H1 (cell line): ENCODE measurements at regions not wholly inside any gene's neighbourhood (a gene's known extent, or its start where the extent isn't known, plus 50 kb on each side); places are given as distances from the start of the nearest gene placed in this dataset.

Experiments used
- CTCF ChIA-PET: fragments of 300-600 bp; sonication (Branson Sonifier 250); formaldehyde crosslinking; loops from one replicate; lab custom pipeline; 2021; ENCODE audit not compliant: partially characterized antibody; lab: Charles Lee
- POLR2A ChIA-PET: fragments of 300-600 bp; sonication (Branson Sonifier 250); formaldehyde crosslinking; loops from one replicate; lab custom pipeline; 2021; ENCODE audit warnings: inconsistent platforms; ENCODE audit not compliant: partially characterized antibody; lab: Charles Lee
- DNase-seq, 2 experiments: peaks; one replicate each; pipeline versions ENCODE4 v3.0.0 to v3.0.0-alpha.2; 2010 to 2022; ENCODE audit warnings: low spot score in 2 of 2, low read depth in 1 of 2, mixed read lengths in 1 of 2
- FAIRE-seq: peaks from 2 replicates; lab custom pipeline; 2011; peaks lifted over from hg19 to GRCh38; lab: Jason Lieb, UNC
- H2AFZ ChIP-seq: 2 replicates; pipeline ENCODE4 v1.8.1; 2012; ENCODE audit warnings: low read length, inconsistent platforms
- H2AK5ac ChIP-seq: 2 replicates; pipeline ENCODE4 v1.6.1; 2013; ENCODE audit warnings: low read depth, low read length
- H2BK120ac ChIP-seq: replicated peaks from 2 replicates; pipeline ENCODE3; 2013; ENCODE audit warnings: low read depth, low read length, inconsistent platforms
- H2BK12ac ChIP-seq: 2 replicates; pipeline ENCODE4 v1.6.1; 2013; ENCODE audit warnings: low read depth, low read length
- H2BK15ac ChIP-seq: 2 replicates; pipeline ENCODE4 v1.6.1; 2013; ENCODE audit warnings: low read length
- H2BK20ac ChIP-seq: 2 replicates; pipeline ENCODE4 v1.6.1; 2013; ENCODE audit warnings: low read length
- H2BK5ac ChIP-seq: 2 replicates; pipeline ENCODE4 v1.6.1; 2013; ENCODE audit warnings: low read depth, low read length
- H3K14ac ChIP-seq: 2 replicates; pipeline ENCODE4 v1.6.1; 2013; ENCODE audit warnings: inconsistent platforms; ENCODE audit not compliant: insufficient read length
- H3K18ac ChIP-seq: 2 replicates; pipeline ENCODE4 v1.6.1; 2013; ENCODE audit warnings: low read length; ENCODE audit errors: extremely low read depth
- H3K23ac ChIP-seq: 2 replicates; pipeline ENCODE4 v1.6.1; 2013; ENCODE audit warnings: inconsistent platforms; ENCODE audit not compliant: insufficient read length
- H3K23me2 ChIP-seq: 2 replicates; pipeline ENCODE4 v1.6.1; 2013; ENCODE audit warnings: low read depth, low read length
- H3K27ac ChIP-seq: 2 replicates; pipeline ENCODE4 v1.6.1; 2011; ENCODE audit warnings: low read depth, low read length, inconsistent platforms
- H3K27me3 ChIP-seq, 4 experiments: replicated peaks in 1 of 4; 1 replicate in 1 of 4; 2 replicates in 3 of 4; pipeline versions ENCODE4 v1.6.1 to v1.8.1; 2011 to 2013; ENCODE audit warnings: low read length in 3 of 4, mild to moderate bottlenecking in 3 of 4, inconsistent platforms in 2 of 4, mixed read lengths in 2 of 4, moderate library complexity in 1 of 4; ENCODE audit not compliant: control insufficient read depth in 3 of 4, insufficient read depth in 3 of 4; ENCODE audit errors: extremely low read depth in 1 of 4
- H3K36me3 ChIP-seq, 4 experiments: 2 replicates each; pipeline versions ENCODE4 v1.6.1 to v1.8.1; 2011 to 2013; ENCODE audit warnings: mild to moderate bottlenecking in 4 of 4, low read length in 3 of 4, moderate library complexity in 2 of 4, control low read depth in 1 of 4, inconsistent platforms in 1 of 4; ENCODE audit not compliant: insufficient read depth in 4 of 4, control insufficient read depth in 2 of 4
- H3K4ac ChIP-seq: replicated peaks from 2 replicates; pipeline ENCODE3; 2013; ENCODE audit warnings: low read length, low read depth, mixed read lengths, inconsistent platforms; ENCODE audit not compliant: insufficient read length
- H3K4me1 ChIP-seq, 4 experiments: replicated peaks in 1 of 4; 1 replicate in 1 of 4; 2 replicates in 3 of 4; pipeline versions ENCODE4 v1.6.1 to v1.8.1; 2011 to 2013; ENCODE audit warnings: low read length in 3 of 4, inconsistent platforms in 2 of 4, mixed read lengths in 1 of 4; ENCODE audit not compliant: insufficient read depth in 4 of 4, control insufficient read depth in 3 of 4
- H3K4me2 ChIP-seq, 2 experiments: 2 replicates each; pipeline versions ENCODE4 v1.6.1 to v1.8.1; 2011 to 2013; ENCODE audit warnings: low read depth in 2 of 2, low read length in 2 of 2, control low read depth in 1 of 2, inconsistent platforms in 1 of 2, mild to moderate bottlenecking in 1 of 2; ENCODE audit not compliant: insufficient read depth in 1 of 2
- H3K4me3 ChIP-seq, 4 experiments: fragments of 200-600, 300-600 bp in 1 of 4; sonication (generic), shearing (Covaris generic), sonication (Bioruptor Twin) in 1 of 4; 2 replicates each; pipeline versions ENCODE4 v1.5.1 to v1.8.1; 2011 to 2016; ENCODE audit warnings: low read length in 4 of 4, low read depth in 3 of 4, control low read depth in 2 of 4, inconsistent platforms in 2 of 4, mild to moderate bottlenecking in 2 of 4, mixed read lengths in 1 of 4, moderate library complexity in 1 of 4; ENCODE audit not compliant: insufficient read depth in 2 of 4; ENCODE audit errors: extremely low read depth in 1 of 4
- H3K56ac ChIP-seq: replicated peaks from 2 replicates; pipeline ENCODE3; 2013; ENCODE audit warnings: low read depth, mild to moderate bottlenecking, mixed read lengths, low read length, inconsistent platforms; ENCODE audit not compliant: insufficient read length
- H3K79me1 ChIP-seq: 2 replicates; pipeline ENCODE4 v1.6.1; 2013; ENCODE audit warnings: low read depth, low read length, control low read depth
- H3K79me2 ChIP-seq, 2 experiments: 2 replicates each; pipeline versions ENCODE4 v1.6.1 to v1.8.1; 2012 to 2013; ENCODE audit warnings: low read length in 2 of 2, mild to moderate bottlenecking in 2 of 2, inconsistent platforms in 1 of 2; ENCODE audit not compliant: insufficient read depth in 2 of 2, control insufficient read depth in 1 of 2
- H3K9ac ChIP-seq, 4 experiments: replicated peaks in 1 of 4; 1 replicate in 1 of 4; 2 replicates in 3 of 4; pipeline versions ENCODE4 v1.6.1 to v1.8.1; 2011 to 2013; ENCODE audit warnings: low read depth in 3 of 4, low read length in 3 of 4, control low read depth in 2 of 4, mild to moderate bottlenecking in 2 of 4, moderate library complexity in 2 of 4, inconsistent platforms in 1 of 4; ENCODE audit errors: extremely low read depth in 1 of 4
- H3K9me3 ChIP-seq, 2 experiments: 2 replicates each; pipeline versions ENCODE4 v1.6.1 to v1.8.1; 2012 to 2013; ENCODE audit warnings: mild to moderate bottlenecking in 2 of 2, moderate library complexity in 2 of 2, control low read depth in 1 of 2, inconsistent platforms in 1 of 2, low read depth in 1 of 2, low read length in 1 of 2, mixed read lengths in 1 of 2; ENCODE audit not compliant: insufficient read depth in 2 of 2
- H4K20me1 ChIP-seq, 2 experiments: replicated peaks in 1 of 2; 2 replicates each; pipeline versions ENCODE3 to v1.8.1; 2011 to 2013; ENCODE audit warnings: inconsistent platforms in 2 of 2, low read length in 2 of 2, mild to moderate bottlenecking in 1 of 2; ENCODE audit not compliant: insufficient read depth in 2 of 2, control insufficient read depth in 1 of 2
- H4K5ac ChIP-seq: 2 replicates; pipeline ENCODE4 v1.6.1; 2013; ENCODE audit warnings: low read length, low read depth, mixed read lengths, inconsistent platforms; ENCODE audit not compliant: insufficient read length
- H4K8ac ChIP-seq: 2 replicates; pipeline ENCODE4 v1.8.0; 2013; ENCODE audit warnings: mild to moderate bottlenecking, moderate library complexity, low read length, inconsistent platforms; ENCODE audit not compliant: insufficient read depth; ENCODE audit errors: extremely low read depth
- H4K91ac ChIP-seq: replicated peaks from 2 replicates; pipeline ENCODE3; 2013; ENCODE audit warnings: low read length, mixed read lengths, inconsistent platforms; ENCODE audit not compliant: insufficient read length
- ASH2L ChIP-seq: fragments of 200-600, 300-600 bp; sonication (generic); IDR thresholded peaks from one replicate; pipeline ENCODE4 v1.7.1; 2017; ENCODE audit warnings: low read length
- CTBP2 ChIP-seq: IDR thresholded peaks from 2 replicates; pipeline ENCODE4 v1.7.0; 2011; ENCODE audit warnings: borderline replicate concordance, mild to moderate bottlenecking, moderate library complexity, mixed read lengths, low read length; ENCODE audit not compliant: insufficient read depth, insufficient read length
- CTCF ChIP-seq, 3 experiments: IDR thresholded peaks; 1 replicate in 2 of 3; 2 replicates in 1 of 3; pipeline versions ENCODE4 v1.5.1 to v1.6.1; 2011; ENCODE audit warnings: low read length in 3 of 3, mild to moderate bottlenecking in 3 of 3, inconsistent platforms in 2 of 3, low read depth in 1 of 3, moderate library complexity in 1 of 3; ENCODE audit not compliant: insufficient read depth in 1 of 3; ENCODE audit errors: control extremely low read depth in 1 of 3
- GTF2F1 ChIP-seq: IDR thresholded peaks from 2 replicates; pipeline ENCODE4 v1.6.1; 2012; ENCODE audit warnings: low read depth, low read length, improper control_type of control experiment, borderline replicate concordance
- TAF7 ChIP-seq: optimal IDR thresholded peaks from 2 replicates; pipeline ENCODE3; 2011; ENCODE audit warnings: low read depth, mild to moderate bottlenecking, inconsistent platforms, low read length, moderate library complexity, borderline replicate concordance
- WGBS, 2 experiments: shearing (Covaris generic) in 1 of 2; methylation state at CpG; one replicate each; pipeline versions ENCODE4 v1.1.6 to v1.1.7; 2013 to 2015; ENCODE audit warnings: low lambda C conversion rate in 2 of 2, mixed read lengths in 2 of 2, inconsistent platforms in 1 of 2, low coverage in 1 of 2, missing lambda C conversion rate in 1 of 2; ENCODE audit not compliant: insufficient replicate concordance in 2 of 2, insufficient coverage in 1 of 2, insufficient read length in 1 of 2; ENCODE audit errors: extremely low coverage in 1 of 2, missing lambda C conversion rate in 1 of 2; 5-methylcytosine and 5-hydroxymethylcytosine counted together

- TF ChIP-seq CTBP2: no peak
- TF ChIP-seq TAF7: no peak
- TF ChIP-seq GTF2F1: no peak
- no peak for TF ChIP-seq ASH2L
- TF ChIP-seq CTCF (IDR thresholded peaks at IDR 0.05; ENCODE audit: control extremely low read depth in 1 of 3, insufficient read depth in 1 of 3, low read depth in 1 of 3, low read length in 3 of 3): no peak
- Histone ChIP-seq H3K79me1 (no peaks in the 10 kb centered on the region), H2BK5ac (no peak overlapping the region), H3K4me2 (no peak overlapping the region), H2BK15ac (no peak overlapping the region), H4K91ac (no peak overlapping the region), H3K56ac (no peak overlapping the region), H3K79me2 (no peaks in the 10 kb centered on the region), H2AK5ac (no peak overlapping the region), H2BK120ac (no peak overlapping the region), H3K4ac (no peak overlapping the region), H4K5ac (no peak overlapping the region), H3K23ac (no peak overlapping the region), H4K8ac (no peak overlapping the region), H3K4me1 (no peaks in the 10 kb centered on the region; a peak in 1 of 7 replicates), H3K18ac (no peak overlapping the region; the same call in 1 of the 2 replicates), H3K9me3 (peaks cover 0 to 8% of the 10 kb centered on the region in 2 experiments; a peak in 1 of 4 replicates), H3K27ac (no peak overlapping the region), H2BK20ac (no peak overlapping the region), H3K36me3 (no peaks in the 10 kb centered on the region), H3K4me3 (no peak overlapping the region), H2BK12ac (no peak overlapping the region), H3K14ac (no peak overlapping the region), H3K9ac (no peak overlapping the region), H3K27me3 (no peaks in the 10 kb centered on the region), H4K20me1 (peaks cover 0 to 4% of the 10 kb centered on the region in 2 experiments), H3K23me2 (no peaks in the 10 kb centered on the region), H2AFZ (no peak overlapping the region)
- WGBS, 2 experiments: 94% methylated on average over 20 of the region's 22 CpGs; no CpG with 5 or more reads in 1 of the 2 experiments
- DNase-seq (no peak), FAIRE-seq (no peak)
- ChIA-PET POLR2A (no interaction called here), CTCF (interaction anchor here (0.6 kb wide), 1 partner anchor 242 kb away, joined by 3 read pairs; no protein-coding TSS in a partner anchor)
These were observed 1116.0 kb downstream of the BRD1 start for GRCh38 chr22:48711669-48712068.
